B cell (primary cell): ENCODE measurements at regions not wholly inside any gene's neighbourhood (a gene's known extent, or its start where the extent isn't known, plus 50 kb on each side); places are given as distances from the start of the nearest gene placed in this dataset.

ENCODE experiments used
- ATAC-seq: fragments of 200-7000 bp; cut with Tn5 transposase; one replicate; pipeline ENCODE4 v1.10.0; 2021; ENCODE audit warnings: low read depth, mild to moderate bottlenecking, moderate number of reproducible peaks, moderate library complexity
- CTCF ChIA-PET: fragments of 350-600 bp; sonication (Branson Sonifier 250); formaldehyde crosslinking; loops from one replicate; lab custom pipeline; 2021; ENCODE audit warnings: antibody characterized with exemption, inconsistent platforms; lab: Charles Lee
- POLR2A ChIA-PET: fragments of 350-600 bp; sonication (Branson Sonifier 250); formaldehyde crosslinking; loops from one replicate; lab custom pipeline; 2021; ENCODE audit warnings: antibody characterized with exemption; lab: Charles Lee
- DNase-seq: peaks from one replicate; pipeline ENCODE4 v3.0.0; 2013
- H2AFZ ChIP-seq: 2 replicates; pipeline ENCODE4 v1.6.1; 2012; ENCODE audit warnings: mild to moderate bottlenecking, low read depth, low read length; ENCODE audit not compliant: insufficient read depth, poor library complexity, severe bottlenecking
- H3K27ac ChIP-seq, 2 donors: 1 replicate in 1 of 2; 2 replicates in 1 of 2; pipeline ENCODE4 v1.5.1; 2012 to 2013; ENCODE audit warnings: low read length in 2 of 2, mild to moderate bottlenecking in 2 of 2, moderate library complexity in 1 of 2
- H3K27me3 ChIP-seq, 4 experiments: fragments of 200-600 bp in 1 of 4; sonication (generic) in 1 of 4; replicated peaks in 1 of 4; 1 replicate in 2 of 4; 2 replicates in 2 of 4; pipeline versions ENCODE4 v1.6.1 to v1.7.0; 2013 to 2016; ENCODE audit warnings: low read length in 3 of 4, mild to moderate bottlenecking in 2 of 4, mixed read lengths in 1 of 4, moderate library complexity in 1 of 4; ENCODE audit not compliant: insufficient read depth in 4 of 4, control insufficient read depth in 3 of 4; ENCODE audit errors: control extremely low read depth in 1 of 4
- H3K36me3 ChIP-seq, 2 experiments: replicated peaks in 1 of 2; 1 replicate in 1 of 2; 2 replicates in 1 of 2; pipeline versions ENCODE4 v1.6.1 to v1.7.1; 2013; ENCODE audit warnings: low read length in 1 of 2; ENCODE audit not compliant: insufficient read depth in 2 of 2, control insufficient read depth in 1 of 2; ENCODE audit errors: control extremely low read depth in 1 of 2, extremely low read depth in 1 of 2
- H3K4me1 ChIP-seq, 2 donors: fragments of 200-600 bp in 1 of 2; sonication (generic) in 1 of 2; 1 replicate in 1 of 2; 2 replicates in 1 of 2; pipeline versions ENCODE4 v1.5.1 to v1.6.1; 2013 to 2017; ENCODE audit warnings: low read length in 2 of 2; ENCODE audit not compliant: control insufficient read depth in 2 of 2, insufficient read depth in 2 of 2
- H3K4me2 ChIP-seq: replicated peaks from 2 replicates; pipeline ENCODE3; 2012; ENCODE audit warnings: mild to moderate bottlenecking, low read depth, low read length; ENCODE audit not compliant: poor library complexity, severe bottlenecking
- H3K4me3 ChIP-seq, 5 experiments: fragments of 200-600 bp in 1 of 5; sonication (generic) in 1 of 5; 1 replicate in 3 of 5; 2 replicates in 2 of 5; pipeline versions ENCODE4 v1.5.1 to v1.7.0; 2011 to 2016; ENCODE audit warnings: low read length in 4 of 5, mild to moderate bottlenecking in 4 of 5, low read depth in 2 of 5, control low read depth in 1 of 5, moderate library complexity in 1 of 5; ENCODE audit not compliant: insufficient read depth in 1 of 5; ENCODE audit errors: control extremely low read depth in 1 of 5, extremely low read depth in 1 of 5
- H3K79me2 ChIP-seq: fragments of 200-600 bp; sonication (generic); one replicate; pipeline ENCODE4 v1.6.0; 2016; ENCODE audit warnings: low read length; ENCODE audit not compliant: control insufficient read depth, insufficient read depth
- H3K9ac ChIP-seq: fragments of 200-600 bp; sonication (generic); 2 replicates; pipeline ENCODE4 v1.6.1; 2017; ENCODE audit warnings: mild to moderate bottlenecking, low read length, moderate library complexity
- H3K9me3 ChIP-seq, 3 donors: one replicate each; pipeline versions ENCODE4 v1.6.1 to v1.7.1; 2013; ENCODE audit warnings: low read length in 2 of 3; ENCODE audit not compliant: control insufficient read depth in 2 of 3, insufficient read depth in 1 of 3; ENCODE audit errors: control extremely low read depth in 1 of 3
- H4K20me1 ChIP-seq: 2 replicates; pipeline ENCODE4 v1.6.0; 2012; ENCODE audit warnings: mild to moderate bottlenecking, low read length; ENCODE audit not compliant: insufficient read depth, control insufficient read depth, poor library complexity, severe bottlenecking
- H3K27ac Mint-ChIP-seq: one replicate; pipeline ENCODE4 v1.8.0; 2021; ENCODE audit warnings: mixed read lengths
- H3K27me3 Mint-ChIP-seq: one replicate; pipeline ENCODE4 v1.8.0; 2021; ENCODE audit warnings: mixed read lengths
- H3K4me1 Mint-ChIP-seq: one replicate; pipeline ENCODE4 v1.8.0; 2021; ENCODE audit warnings: mixed read lengths
- H3K4me3 Mint-ChIP-seq: one replicate; pipeline ENCODE4 v1.8.0; 2021; ENCODE audit warnings: mixed read lengths
- H3K9me3 Mint-ChIP-seq: one replicate; pipeline ENCODE4 v1.8.0; 2022; ENCODE audit warnings: mixed read lengths; ENCODE audit not compliant: insufficient read depth
- CTCF ChIP-seq: fragments of 200-600 bp; IDR thresholded peaks from one replicate; pipeline ENCODE4 v1.8.0; 2022; ENCODE audit warnings: antibody characterized with exemption, mild to moderate bottlenecking
- EZH2 ChIP-seq: IDR thresholded peaks from 2 replicates; pipeline ENCODE4 v1.6.1; 2012; ENCODE audit warnings: borderline replicate concordance, low read depth, mild to moderate bottlenecking, moderate library complexity, low read length; ENCODE audit not compliant: insufficient read depth, poor library complexity, severe bottlenecking
- WGBS: methylation state at CpG from one replicate; pipeline ENCODE4 v1.1.5; 2013; ENCODE audit warnings: missing lambda C conversion rate; ENCODE audit not compliant: insufficient coverage; 5-methylcytosine and 5-hydroxymethylcytosine counted together
- intact Hi-C: fragments of 100-400 bp; cut with micrococcal nuclease; formaldehyde crosslinking; loops from one replicate; pipeline ENCODE4 v1.10.0; 2022

GRCh38 chr16:85174871-85175723, 62.8 kb upstream of the CIBAR2 start:
- H4K20me1 ChIP-seq: no peaks in the 10 kb centered on the region
- DNase-seq: no peak

More at GRCh38 chr16:85174871-85175723, 62.8 kb upstream of the CIBAR2 start:
- H3K4me3 ChIP-seq: no peak overlapping the region
- no peak overlapping the region for H3K27ac ChIP-seq
- no peaks in the 10 kb centered on the region for H3K9me3 Mint-ChIP-seq
- H3K4me1 ChIP-seq: no peaks in the 10 kb centered on the region
- H3K4me2 ChIP-seq: no peak overlapping the region
- no peaks in the 10 kb centered on the region for H3K36me3 ChIP-seq
- no peak overlapping the region for H2AFZ ChIP-seq
- ATAC-seq: no peak
- H3K4me3 Mint-ChIP-seq: no peak overlapping the region
- no peaks in the 10 kb centered on the region for H3K79me2 ChIP-seq
- ChIA-PET POLR2A (no interaction called here), CTCF (no interaction called here)
- peaks cover 6% of the 10 kb centered on the region for H3K4me1 Mint-ChIP-seq
- peaks cover 0 to 27% (median 4%) of the 10 kb centered on the region in 4 experiments for H3K27me3 ChIP-seq
- peaks cover 63% of the 10 kb centered on the region for H3K27me3 Mint-ChIP-seq
- TF ChIP-seq EZH2 (no peak), CTCF (no peak)
- WGBS: 82% methylated on average over 22 of the region's 26 CpGs
- no peak overlapping the region for H3K9ac ChIP-seq
- intact Hi-C loops: no loop called here
- H3K27ac Mint-ChIP-seq: no peak overlapping the region
- peaks cover 0 to 6% (median 0%) of the 10 kb centered on the region in 3 donors for H3K9me3 ChIP-seq
